Endothelial cell of umbilical vein (primary cell): ENCODE measurements at regions not wholly inside any gene's neighbourhood (a gene's known extent, or its start where the extent isn't known, plus 50 kb on each side); places are given as distances from the start of the nearest gene placed in this dataset.

Experiments used
- BruUV-seq: library from RNA; stranded (reverse); fragments of 400-500 nt; replicated peaks from 2 replicates; lab custom pipeline; 2021; lab: Mats Ljungman, UMichigan
- CTCF ChIA-PET: fragments of 300-600, 350-600 bp; sonication (Branson Sonifier 250); formaldehyde crosslinking; loops from one replicate; lab custom pipeline; 2021; ENCODE audit warnings: antibody characterized with exemption, inconsistent platforms; lab: Charles Lee
- POLR2A ChIA-PET: fragments of 300-600, 350-600 bp; sonication (Branson Sonifier 250); formaldehyde crosslinking; loops from one replicate; lab custom pipeline; 2021; ENCODE audit warnings: antibody characterized with exemption, inconsistent platforms; lab: Charles Lee
- DNase-seq: peaks from one replicate; pipeline ENCODE4 v3.0.0-alpha.2; 2011; ENCODE audit warnings: low read depth, low spot score
- FAIRE-seq: peaks from 2 replicates; lab custom pipeline; 2011; peaks lifted over from hg19 to GRCh38; lab: Jason Lieb, UNC
- H2AFZ ChIP-seq: 2 replicates; pipeline ENCODE4 v1.6.0; 2012; ENCODE audit warnings: low read depth, low read length, control low read depth, inconsistent platforms
- H3K27ac ChIP-seq: 2 replicates; pipeline ENCODE4 v1.5.1; 2011; ENCODE audit warnings: low read depth, mild to moderate bottlenecking, control low read depth, low read length, moderate library complexity; ENCODE audit not compliant: insufficient read depth
- H3K27me3 ChIP-seq, 2 experiments: 2 replicates each; pipeline versions ENCODE4 v1.6.0 to v1.6.1; 2011; ENCODE audit warnings: low read length in 2 of 2, mixed read lengths in 1 of 2; ENCODE audit not compliant: control insufficient read depth in 2 of 2, insufficient read depth in 2 of 2
- H3K36me3 ChIP-seq, 2 experiments: 2 replicates in 1 of 2; 3 replicates in 1 of 2; pipeline ENCODE4 v1.5.1; 2011; ENCODE audit warnings: low read length in 2 of 2, mild to moderate bottlenecking in 1 of 2, moderate library complexity in 1 of 2; ENCODE audit not compliant: control insufficient read depth in 2 of 2, insufficient read depth in 2 of 2; ENCODE audit errors: extremely low read depth in 1 of 2
- H3K4me1 ChIP-seq: 3 replicates; pipeline ENCODE4 v1.5.1; 2011; ENCODE audit warnings: mild to moderate bottlenecking, low read length; ENCODE audit not compliant: control insufficient read depth, insufficient read depth; ENCODE audit errors: extremely low read depth
- H3K4me2 ChIP-seq: 2 replicates; pipeline ENCODE4 v1.6.1; 2011; ENCODE audit warnings: low read length, control low read depth, mixed read lengths; ENCODE audit not compliant: insufficient read depth
- H3K4me3 ChIP-seq, 3 experiments: fragments of 200-600 bp in 1 of 3; sonication (generic), shearing (Covaris generic) in 1 of 3; replicated peaks in 1 of 3; 2 replicates each; pipeline ENCODE4 v1.5.1; 2011 to 2016; ENCODE audit warnings: control low read depth in 3 of 3, low read length in 3 of 3, mild to moderate bottlenecking in 2 of 3, inconsistent platforms in 1 of 3, low read depth in 1 of 3, moderate library complexity in 1 of 3; ENCODE audit not compliant: insufficient read depth in 1 of 3
- H3K79me2 ChIP-seq: 2 replicates; pipeline ENCODE4 v1.6.0; 2012; ENCODE audit warnings: low read length, inconsistent platforms; ENCODE audit not compliant: control insufficient read depth, insufficient read depth
- H3K9ac ChIP-seq: replicated peaks from 2 replicates; pipeline ENCODE3; 2011; ENCODE audit warnings: low read length, control low read depth; ENCODE audit not compliant: insufficient read depth; ENCODE audit errors: extremely low read depth
- H3K9me1 ChIP-seq: replicated peaks from 3 replicates; pipeline ENCODE4 v1.6.0; 2011; ENCODE audit warnings: mild to moderate bottlenecking, low read length; ENCODE audit not compliant: control insufficient read depth, insufficient read depth; ENCODE audit errors: extremely low read depth
- H3K9me3 ChIP-seq: replicated peaks from 2 replicates; pipeline ENCODE4 v1.5.1; 2012; ENCODE audit warnings: low read length, inconsistent platforms; ENCODE audit not compliant: control insufficient read depth, insufficient read depth
- H4K20me1 ChIP-seq: replicated peaks from 2 replicates; pipeline ENCODE3; 2011; ENCODE audit warnings: mild to moderate bottlenecking, low read length; ENCODE audit not compliant: control insufficient read depth, insufficient read depth; ENCODE audit errors: extremely low read depth
- CTCF ChIP-seq, 2 donors: IDR thresholded peaks; 1 replicate in 1 of 2; 2 replicates in 1 of 2; pipeline ENCODE4 v1.5.1; 2011; ENCODE audit warnings: low read length in 2 of 2, mild to moderate bottlenecking in 2 of 2, moderate library complexity in 2 of 2, control low read depth in 1 of 2, inconsistent platforms in 1 of 2, low read depth in 1 of 2; ENCODE audit not compliant: insufficient read depth in 1 of 2; ENCODE audit errors: extremely low read depth in 1 of 2
- EZH2 ChIP-seq: IDR thresholded peaks from 2 replicates; pipeline ENCODE4 v1.6.1; 2012; ENCODE audit warnings: borderline replicate concordance, low read depth, mild to moderate bottlenecking, moderate library complexity, low read length, inconsistent platforms; ENCODE audit not compliant: severe bottlenecking
- FOS ChIP-seq: IDR thresholded peaks from 2 replicates; pipeline ENCODE4 v1.6.1; 2011; ENCODE audit warnings: mild to moderate bottlenecking, low read length, moderate library complexity, borderline replicate concordance; ENCODE audit not compliant: insufficient read depth
- GATA2 ChIP-seq: IDR thresholded peaks from 2 replicates; pipeline ENCODE4 v1.7.0; 2011; ENCODE audit warnings: low read depth, mild to moderate bottlenecking, moderate library complexity, mixed read lengths, low read length; ENCODE audit not compliant: insufficient read length, insufficient read depth
- JUN ChIP-seq: IDR thresholded peaks from 2 replicates; pipeline ENCODE4 v1.6.1; 2011; ENCODE audit warnings: borderline replicate concordance, low read depth; ENCODE audit not compliant: insufficient read length, insufficient read depth
- MYC ChIP-seq: IDR thresholded peaks from one replicate; pipeline ENCODE4 v1.6.1; 2011; ENCODE audit warnings: mild to moderate bottlenecking, low read depth, low read length
- POLR2A ChIP-seq: IDR thresholded peaks from 2 replicates; pipeline ENCODE4 v1.6.1; 2012; ENCODE audit warnings: low read depth, mild to moderate bottlenecking, control low read depth, low read length
- POLR2AphosphoS5 ChIP-seq: IDR thresholded peaks from 2 replicates; pipeline ENCODE4 v1.6.1; 2012; ENCODE audit warnings: low read depth, mild to moderate bottlenecking, control low read depth, low read length, moderate library complexity; ENCODE audit not compliant: insufficient read depth
- dilution Hi-C: fragments of 300-500 bp; cut with MboI; formaldehyde crosslinking; loops from one replicate; pipeline ENCODE4 v1.15.0; 2019; ENCODE audit warnings: low sequenced_read_pairs; ENCODE audit not compliant: extremely low pct_ligation_motif_present
- intact Hi-C: fragments of 100-400 bp; cut with micrococcal nuclease; formaldehyde crosslinking; loops from one replicate; pipeline ENCODE4 v1.10.0; 2022
- TF ChIP-seq, protein P1 (sequence below): IDR thresholded peaks from 2 replicates; pipeline ENCODE4 v1.6.1; 2011; ENCODE audit not compliant: insufficient read depth, insufficient read length

- no peaks in the 10 kb centered on the region for H4K20me1 ChIP-seq
- FAIRE-seq = peak; percentile 4
- intact Hi-C loops = no loop called here
- no peak overlapping the region for H3K27ac ChIP-seq
- peaks cover 13% of the 10 kb centered on the region for H3K4me1 ChIP-seq
- H3K27me3 ChIP-seq = no peaks in the 10 kb centered on the region
- H3K9me1 ChIP-seq = no peaks in the 10 kb centered on the region
- TF ChIP-seq JUN (no peak), POLR2A (no peak), MYC (no peak), GATA2 (no peak), CTCF (IDR thresholded peaks at IDR 0.05; ENCODE audit: extremely low read depth in 1 of 2, insufficient read depth in 1 of 2, low read depth in 1 of 2, low read length in 2 of 2) (no peak), EZH2 (no peak), POLR2AphosphoS5 (no peak), FOS (no peak)
- TF ChIP-seq, protein P1, sequence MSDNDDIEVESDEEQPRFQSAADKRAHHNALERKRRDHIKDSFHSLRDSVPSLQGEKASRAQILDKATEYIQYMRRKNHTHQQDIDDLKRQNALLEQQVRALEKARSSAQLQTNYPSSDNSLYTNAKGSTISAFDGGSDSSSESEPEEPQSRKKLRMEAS = no peak
- dilution Hi-C loops = no loop called here
- no TSS peak for BruUV-seq
- no peaks in the 10 kb centered on the region for H3K9me3 ChIP-seq
- POLR2A ChIA-PET = no interaction called here
- no peak overlapping the region for H3K4me3 ChIP-seq
- no peak overlapping the region for H3K4me2 ChIP-seq
- CTCF ChIA-PET = no interaction called here
- no peak overlapping the region for H3K9ac ChIP-seq
- DNase-seq = no peak
- H2AFZ ChIP-seq = no peak overlapping the region
- H3K36me3 ChIP-seq = no peaks in the 10 kb centered on the region
- H3K79me2 ChIP-seq = no peaks in the 10 kb centered on the region
Measured at GRCh38 chr18:54710074-54710899, 118.0 kb upstream of the RAB27B start.
